Loucy (cell line): ENCODE measurements at regions not wholly inside any gene's neighbourhood (a gene's known extent, or its start where the extent isn't known, plus 50 kb on each side); places are given as distances from the start of the nearest gene placed in this dataset.

ENCODE experiments used
- H2AFZ ChIP-seq: fragments of 200-600 bp; sonication (generic); 2 replicates; pipeline ENCODE4 v1.6.0; 2016; ENCODE audit warnings: antibody characterized with exemption, mild to moderate bottlenecking, low read length, moderate library complexity
- H3F3A ChIP-seq: fragments of 200-600 bp; 2 replicates; pipeline ENCODE4 v1.6.0; 2016; ENCODE audit warnings: antibody characterized with exemption, low read depth, mild to moderate bottlenecking
- H3K27me3 ChIP-seq: fragments of 200-600 bp; sonication (generic); 2 replicates; pipeline ENCODE4 v1.6.1; 2014; ENCODE audit warnings: low read length, mild to moderate bottlenecking; ENCODE audit not compliant: insufficient read depth, poor library complexity, severe bottlenecking
- H3K36me3 ChIP-seq: fragments of 200-600 bp; sonication (generic); 2 replicates; pipeline ENCODE4 v1.6.1; 2016; ENCODE audit warnings: low read length; ENCODE audit not compliant: insufficient read depth
- H3K4me1 ChIP-seq: fragments of 200-600 bp; sonication (generic); 2 replicates; pipeline ENCODE4 v1.5.1; 2014; ENCODE audit warnings: low read length, mild to moderate bottlenecking; ENCODE audit not compliant: insufficient read depth, poor library complexity, severe bottlenecking
- H3K4me2 ChIP-seq: fragments of 200-600 bp; sonication (generic); 2 replicates; pipeline ENCODE4 v1.6.0; 2014; ENCODE audit warnings: antibody characterized with exemption, low read length, low read depth, mild to moderate bottlenecking; ENCODE audit not compliant: poor library complexity, severe bottlenecking
- H3K4me3 ChIP-seq: fragments of 200-600 bp; sonication (generic); 2 replicates; pipeline ENCODE4 v1.5.1; 2014; ENCODE audit warnings: low read length, mild to moderate bottlenecking, mixed read lengths; ENCODE audit not compliant: poor library complexity, severe bottlenecking
- H3K79me2 ChIP-seq: fragments of 200-600 bp; sonication (generic); 2 replicates; pipeline ENCODE4 v1.6.1; 2014; ENCODE audit warnings: low read length; ENCODE audit not compliant: insufficient read depth
- H3K9ac ChIP-seq: fragments of 200-600 bp; sonication (generic); 2 replicates; pipeline ENCODE4 v1.6.0; 2014; ENCODE audit warnings: mild to moderate bottlenecking, low read depth, low read length, moderate library complexity; ENCODE audit not compliant: poor library complexity, severe bottlenecking
- H3K9me2 ChIP-seq: fragments of 200-600 bp; sonication (generic); replicated peaks from 2 replicates; pipeline ENCODE4 v1.6.1; 2016; ENCODE audit warnings: low read depth, low read length, mixed read lengths
- H3K9me3 ChIP-seq: fragments of 200-600 bp; sonication (generic); 2 replicates; pipeline ENCODE4 v1.6.1; 2014; ENCODE audit warnings: mild to moderate bottlenecking, antibody characterized with exemption, low read length, low read depth; ENCODE audit not compliant: insufficient read depth
- H4K20me1 ChIP-seq: fragments of 200-600 bp; sonication (generic); 2 replicates; pipeline ENCODE4 v1.6.0; 2014; ENCODE audit warnings: antibody characterized with exemption, low read length, mild to moderate bottlenecking; ENCODE audit not compliant: insufficient read depth, poor library complexity, severe bottlenecking
- CTCF ChIP-seq: fragments of 200-600 bp; sonication (generic); conservative IDR thresholded peaks from 2 replicates; pipeline ENCODE4 v1.5.1; 2014; ENCODE audit warnings: mild to moderate bottlenecking, antibody characterized with exemption, low read length
- EZH2phosphoT487 ChIP-seq: fragments of 200-600 bp; IDR thresholded peaks from 2 replicates; pipeline ENCODE4 v1.6.1; 2018; ENCODE audit warnings: antibody characterized with exemption, mild to moderate bottlenecking, moderate library complexity, borderline replicate concordance

- no peak overlapping the region for H2AFZ ChIP-seq
- H3K9me2 ChIP-seq = no peaks in the 10 kb centered on the region
- H3K79me2 ChIP-seq = no peaks in the 10 kb centered on the region
- H3K4me3 ChIP-seq = no peak overlapping the region
- H3K9me3 ChIP-seq = no peaks in the 10 kb centered on the region
- no peak overlapping the region for H3K4me2 ChIP-seq
- no peaks in the 10 kb centered on the region for H3K36me3 ChIP-seq
- no peaks in the 10 kb centered on the region for H3K27me3 ChIP-seq
- no peaks in the 10 kb centered on the region for H3K4me1 ChIP-seq
- no peak overlapping the region for H3K9ac ChIP-seq
- TF ChIP-seq CTCF (no peak), EZH2phosphoT487 (no peak)
- no peaks in the 10 kb centered on the region for H3F3A ChIP-seq
- no peaks in the 10 kb centered on the region for H4K20me1 ChIP-seq
Measured at GRCh38 chr3:14343338-14344112, 58.9 kb upstream of the SLC6A6 start.

- Histone ChIP-seq H3K4me1 (no peaks in the 10 kb centered on the region), H3K9ac (no peak overlapping the region), H3K79me2 (no peaks in the 10 kb centered on the region), H3K4me3 (no peak overlapping the region), H2AFZ (no peak overlapping the region), H3K4me2 (no peak overlapping the region), H3K27me3 (no peaks in the 10 kb centered on the region), H3K9me3 (no peaks in the 10 kb centered on the region), H3K36me3 (no peaks in the 10 kb centered on the region), H4K20me1 (no peaks in the 10 kb centered on the region), H3F3A (no peaks in the 10 kb centered on the region), H3K9me2 (no peaks in the 10 kb centered on the region)
- TF ChIP-seq EZH2phosphoT487 (no peak), CTCF (no peak)
Measured at GRCh38 chr3:14344351-14344750, 58.1 kb upstream of the SLC6A6 start.

GRCh38 chr3:14345496-14346150 is 56.8 kb upstream of the SLC6A6 start:
- no peaks in the 10 kb centered on the region for H4K20me1 ChIP-seq
- H3K79me2 ChIP-seq = no peaks in the 10 kb centered on the region
- H3K9me2 ChIP-seq = no peaks in the 10 kb centered on the region
- H2AFZ ChIP-seq = no peak overlapping the region
- H3F3A ChIP-seq = no peaks in the 10 kb centered on the region
- TF ChIP-seq CTCF (no peak), EZH2phosphoT487 (no peak)
- H3K4me1 ChIP-seq = no peaks in the 10 kb centered on the region
- no peaks in the 10 kb centered on the region for H3K36me3 ChIP-seq
- H3K4me2 ChIP-seq = no peak overlapping the region
- H3K9ac ChIP-seq = no peak overlapping the region
- H3K9me3 ChIP-seq = no peaks in the 10 kb centered on the region
- no peak overlapping the region for H3K4me3 ChIP-seq
- H3K27me3 ChIP-seq = no peaks in the 10 kb centered on the region
